RWPE1 (cell line): ENCODE measurements at regions not wholly inside any gene's neighbourhood (a gene's known extent, or its start where the extent isn't known, plus 50 kb on each side); places are given as distances from the start of the nearest gene placed in this dataset.

ENCODE experiments used
- CTCF ChIA-PET: fragments of 350-600 bp; sonication (Branson Sonifier 250); formaldehyde crosslinking; extraction: SDS; loops from one replicate; lab custom pipeline; 2021; lab: Yijun Ruan, JAX
- POLR2A ChIA-PET: fragments of 400-600 bp; formaldehyde crosslinking; extraction: SDS; loops from one replicate; lab custom pipeline; 2020; ENCODE audit warnings: antibody characterized with exemption; ENCODE audit not compliant: low non-redundant PET; lab: Yijun Ruan, JAX
- DNase-seq: peaks from one replicate; pipeline ENCODE4 v3.0.0; 2012; ENCODE audit warnings: low spot score
- H3K27ac ChIP-seq: fragments of 450-650 bp; 2 replicates; pipeline ENCODE4 v1.5.1; 2017
- TF ChIP-seq, protein P1 (sequence below): fragments of 450-650 bp; conservative IDR thresholded peaks from 2 replicates; pipeline ENCODE4 v1.5.1; 2017; ENCODE audit warnings: low read depth, mild to moderate bottlenecking

DNA sequence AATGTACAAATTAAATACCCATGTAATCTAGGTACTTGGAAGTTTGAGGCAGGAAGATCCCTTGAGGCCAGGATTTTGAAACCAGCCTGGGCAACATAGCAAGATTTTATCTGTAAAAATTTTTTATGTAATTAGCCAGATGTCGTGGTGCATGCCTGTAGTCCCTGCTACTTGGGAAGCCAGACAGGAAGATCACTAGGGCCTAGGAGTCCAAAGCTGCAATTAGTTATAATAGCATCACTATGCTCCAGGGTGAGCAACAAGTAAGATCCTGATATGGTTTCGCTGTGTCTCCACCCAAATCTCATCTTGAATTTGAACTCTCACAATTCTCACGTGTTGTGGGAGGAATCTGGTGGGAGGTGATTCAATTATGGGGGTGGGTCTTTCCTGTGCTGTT is 535.8 kb downstream of the TENT5A start:
- no peak for DNase-seq
- no peak overlapping the region for H3K27ac ChIP-seq
- TF ChIP-seq, protein P1, sequence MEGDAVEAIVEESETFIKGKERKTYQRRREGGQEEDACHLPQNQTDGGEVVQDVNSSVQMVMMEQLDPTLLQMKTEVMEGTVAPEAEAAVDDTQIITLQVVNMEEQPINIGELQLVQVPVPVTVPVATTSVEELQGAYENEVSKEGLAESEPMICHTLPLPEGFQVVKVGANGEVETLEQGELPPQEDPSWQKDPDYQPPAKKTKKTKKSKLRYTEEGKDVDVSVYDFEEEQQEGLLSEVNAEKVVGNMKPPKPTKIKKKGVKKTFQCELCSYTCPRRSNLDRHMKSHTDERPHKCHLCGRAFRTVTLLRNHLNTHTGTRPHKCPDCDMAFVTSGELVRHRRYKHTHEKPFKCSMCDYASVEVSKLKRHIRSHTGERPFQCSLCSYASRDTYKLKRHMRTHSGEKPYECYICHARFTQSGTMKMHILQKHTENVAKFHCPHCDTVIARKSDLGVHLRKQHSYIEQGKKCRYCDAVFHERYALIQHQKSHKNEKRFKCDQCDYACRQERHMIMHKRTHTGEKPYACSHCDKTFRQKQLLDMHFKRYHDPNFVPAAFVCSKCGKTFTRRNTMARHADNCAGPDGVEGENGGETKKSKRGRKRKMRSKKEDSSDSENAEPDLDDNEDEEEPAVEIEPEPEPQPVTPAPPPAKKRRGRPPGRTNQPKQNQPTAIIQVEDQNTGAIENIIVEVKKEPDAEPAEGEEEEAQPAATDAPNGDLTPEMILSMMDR = no peak
- POLR2A ChIA-PET = no interaction called here
- CTCF ChIA-PET = no interaction called here

GRCh38 chr6:81215092-81215432 is 537.4 kb downstream of the TENT5A start:
- CTCF ChIA-PET = no interaction called here
- POLR2A ChIA-PET = no interaction called here
- no peak overlapping the region for H3K27ac ChIP-seq
- DNase-seq = no peak
- TF ChIP-seq, protein P1 = no peak

GRCh38 chr6:81214414-81215091 is 537.9 kb downstream of the TENT5A start:
- TF ChIP-seq, protein P1 = no peak
- POLR2A ChIA-PET = no interaction called here
- CTCF ChIA-PET = no interaction called here

DNA sequence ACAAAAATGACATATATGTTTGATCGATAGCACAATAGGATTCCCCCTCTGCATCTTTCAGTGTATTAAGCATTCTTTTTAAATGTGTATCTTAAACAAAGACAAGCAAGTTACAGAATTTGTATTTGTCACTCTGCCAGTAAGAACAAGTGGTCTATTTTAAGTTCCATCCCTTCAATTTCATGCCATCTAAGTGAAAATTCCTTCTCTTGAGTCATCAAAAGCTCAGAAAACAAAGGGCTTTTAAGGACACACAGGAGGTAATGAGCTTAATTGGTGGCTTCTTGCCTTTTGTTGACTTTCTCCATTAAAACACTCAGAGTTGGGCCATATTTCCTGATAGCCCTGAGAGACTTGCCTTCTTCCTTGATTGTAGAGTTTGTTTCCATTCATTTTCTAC is 547.8 kb downstream of the TENT5A start:
- H3K27ac ChIP-seq = no peak overlapping the region
- ChIA-PET POLR2A (no interaction called here), CTCF (no interaction called here)
- TF ChIP-seq, protein P1 = no peak
- DNase-seq = no peak

More at GRCh38 chr6:81214414-81215091, 537.9 kb downstream of the TENT5A start:
- no peak for DNase-seq
- H3K27ac ChIP-seq = no peak overlapping the region

- TF ChIP-seq, protein P1 = no peak
- DNase-seq = no peak
- no peak overlapping the region for H3K27ac ChIP-seq
- ChIA-PET CTCF (no interaction called here), POLR2A (no interaction called here)
Measured at GRCh38 chr6:81194374-81194773, 558.1 kb downstream of the TENT5A start.

- CTCF ChIA-PET = interaction anchor here (0.7 kb wide), 1 partner anchor 28 kb away, joined by 3 read pairs; no protein-coding TSS in a partner anchor
- H3K27ac ChIP-seq = no peak overlapping the region
- POLR2A ChIA-PET = no interaction called here
- no peak for DNase-seq
- TF ChIP-seq, protein P1 = no peak
Measured at GRCh38 chr6:81172056-81172740, 580.3 kb downstream of the TENT5A start.
